SIG-M5 treated with dmso at 0.1 percent for 504 hours (cell line): ENCODE measurements at regions not wholly inside any gene's neighbourhood (a gene's known extent, or its start where the extent isn't known, plus 50 kb on each side); places are given as distances from the start of the nearest gene placed in this dataset.
"Not testable (repeated sequence)": the region's sequence is repeated elsewhere in the genome, so short reads cannot be mapped to it uniquely, and the experiment has no call there.

Source experiments
- DNase-seq: peaks from one replicate; lab custom pipeline; 2025; ENCODE audit not compliant: unreplicated experiment; lab: John Stamatoyannopoulos, UW

DNA sequence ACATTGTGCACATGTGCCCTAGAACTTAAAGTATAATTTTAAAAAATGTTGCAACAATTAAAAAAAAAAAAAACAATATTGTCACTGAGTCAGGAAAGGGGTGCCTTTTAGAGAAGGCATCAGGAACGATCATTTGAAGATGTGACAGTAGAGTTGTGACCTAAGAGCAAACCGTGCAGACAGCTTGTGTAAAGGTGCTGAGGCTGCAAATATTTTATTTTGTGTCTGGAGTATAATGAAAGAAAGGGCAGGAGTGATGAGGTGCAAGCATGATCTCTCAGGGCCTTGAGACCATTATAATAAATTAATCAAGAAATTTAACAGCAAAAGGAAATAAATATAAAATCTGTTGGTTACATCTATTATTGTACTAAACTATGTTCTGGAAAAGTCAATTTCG lies 1219.7 kb downstream of the OLFM4 start:
- DNase-seq: no peak

GRCh38 chr13:54261856-54262255 lies 1233.2 kb downstream of the OLFM4 start:
- no peak for DNase-seq

GRCh38 chr13:54263868-54264267 lies 1235.3 kb downstream of the OLFM4 start:
- DNase-seq: no peak

DNA sequence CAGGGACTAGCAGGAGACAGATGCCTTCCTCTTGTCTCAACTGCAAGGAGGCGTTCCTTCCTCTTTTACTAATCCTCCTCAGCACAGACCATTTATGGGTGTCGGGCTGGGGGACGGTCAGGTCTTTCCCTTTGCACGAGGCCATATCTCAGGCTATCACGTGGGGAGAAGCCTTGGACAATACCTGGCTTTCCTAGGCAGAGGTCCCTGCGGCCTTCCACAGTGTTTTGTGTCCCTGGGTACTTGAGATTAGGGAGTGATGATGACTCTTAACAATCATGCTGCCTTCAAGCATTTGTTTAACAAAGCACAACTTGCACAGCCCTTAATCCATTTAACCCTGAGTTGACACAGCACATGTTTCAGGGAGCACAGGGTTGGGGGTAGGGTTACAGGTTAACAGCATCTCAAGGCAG lies 1238.6 kb downstream of the OLFM4 start:
- not testable (repeated sequence) for DNase-seq

GRCh38 chr13:54268013-54268695 lies 1239.5 kb downstream of the OLFM4 start:
- not testable (repeated sequence) for DNase-seq

- DNase-seq: no peak
Measured at GRCh38 chr13:54287062-54287764, 1258.6 kb downstream of the OLFM4 start.

DNA sequence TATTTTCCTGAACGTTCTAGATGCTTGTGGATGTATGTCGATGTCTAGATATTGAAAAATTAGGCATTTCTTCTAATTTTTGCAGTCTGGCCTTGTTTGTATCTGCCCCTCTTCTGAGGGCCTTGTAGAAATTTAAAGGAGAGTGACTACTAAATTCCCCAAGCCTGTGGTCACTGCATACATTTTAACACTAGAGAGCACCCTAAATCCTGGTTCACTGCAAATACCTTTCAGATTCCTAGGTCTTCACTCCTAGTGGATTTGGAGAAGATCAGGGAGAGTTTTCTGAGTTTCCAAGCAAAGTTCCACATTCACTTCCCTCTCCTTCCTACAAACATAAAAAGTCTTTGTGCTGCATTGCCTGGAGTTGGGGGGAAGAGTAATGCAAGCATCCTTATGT lies 1272.5 kb downstream of the OLFM4 start:
- no peak for DNase-seq

- no peak for DNase-seq
Measured at GRCh38 chr13:54305377-54305776, 1276.8 kb downstream of the OLFM4 start.

DNA sequence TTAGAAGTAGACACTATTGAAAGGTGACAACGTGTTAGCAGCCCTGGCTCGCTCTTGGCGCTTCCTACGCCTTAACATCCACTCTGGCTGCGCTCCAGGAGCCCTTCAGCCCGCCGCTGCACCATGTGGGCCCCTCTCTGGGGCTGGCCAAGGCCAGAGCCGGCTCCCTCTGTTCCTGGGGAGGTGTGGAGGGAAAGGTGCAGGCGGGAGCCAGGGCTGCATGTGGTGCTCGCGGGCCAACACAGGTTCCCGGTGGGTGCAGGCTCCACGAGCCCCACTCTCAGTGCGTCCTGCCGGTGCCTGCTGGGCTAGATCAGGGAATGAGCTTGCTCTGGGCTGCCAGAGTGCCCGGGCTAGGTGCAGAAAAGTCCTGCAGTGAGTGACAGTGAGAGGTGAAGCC lies 1284.3 kb downstream of the OLFM4 start:
- DNase-seq: no peak

DNA sequence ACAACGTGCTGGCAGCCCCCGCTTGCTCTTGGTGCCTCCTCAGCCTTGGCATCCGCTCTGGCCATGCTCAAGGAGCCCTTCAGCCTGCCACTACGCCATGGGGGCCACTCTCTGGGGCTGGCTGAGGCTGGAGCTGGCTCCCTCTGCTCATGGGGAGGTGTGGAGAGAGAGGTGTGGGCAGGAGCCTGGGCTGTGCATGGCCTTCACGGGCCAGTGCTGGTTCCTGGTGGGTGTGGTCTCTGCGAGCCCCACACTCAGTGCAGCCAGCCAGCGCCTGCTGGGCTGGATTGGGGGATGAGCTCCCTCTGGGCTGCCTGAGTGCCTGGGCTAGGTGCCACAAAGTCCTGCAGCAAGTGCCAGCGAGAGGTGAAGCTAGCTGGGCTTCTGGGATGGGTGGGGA lies 1289.1 kb downstream of the OLFM4 start:
- DNase-seq: no peak

DNA sequence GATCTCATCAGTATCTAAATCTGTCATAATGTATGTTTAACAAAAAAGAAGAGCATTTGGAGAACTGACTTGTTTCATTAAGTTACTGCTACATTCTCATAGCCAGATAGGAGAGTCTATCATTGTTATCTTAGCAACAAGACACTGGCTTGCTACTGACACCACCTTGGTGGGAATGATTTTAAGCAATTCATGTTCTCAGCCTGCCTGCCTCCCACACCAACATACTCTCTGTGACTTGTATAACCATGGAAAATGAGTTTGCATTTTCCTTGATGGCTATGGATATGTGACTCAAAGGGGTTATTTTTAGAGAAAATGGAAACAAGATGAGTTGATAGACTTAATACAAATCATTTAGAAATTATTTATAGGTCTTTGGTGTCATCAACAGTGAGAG lies 1308.9 kb downstream of the OLFM4 start:
- no peak for DNase-seq

GRCh38 chr13:54347531-54347930 lies 1318.9 kb downstream of the OLFM4 start:
- no peak for DNase-seq

DNA sequence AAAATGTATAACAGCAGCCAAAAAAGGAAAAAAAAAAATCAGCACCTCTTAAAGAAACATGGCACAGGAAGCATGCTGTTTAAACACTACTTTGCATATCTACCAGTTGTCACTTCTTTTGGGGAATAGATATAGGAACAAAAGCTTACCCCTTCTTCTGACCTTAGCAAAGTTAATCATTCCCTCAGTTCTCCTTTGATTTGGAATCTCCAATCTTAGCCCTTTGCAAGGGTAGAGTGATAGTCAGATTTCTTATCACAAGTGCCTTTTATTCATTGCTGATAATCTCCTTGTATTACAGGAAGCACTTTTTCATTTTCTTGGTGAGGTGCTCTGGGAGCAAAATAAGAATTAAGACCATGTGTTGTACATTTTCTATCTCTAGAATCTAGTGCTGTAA lies 1327.6 kb downstream of the OLFM4 start:
- DNase-seq: no peak

DNA sequence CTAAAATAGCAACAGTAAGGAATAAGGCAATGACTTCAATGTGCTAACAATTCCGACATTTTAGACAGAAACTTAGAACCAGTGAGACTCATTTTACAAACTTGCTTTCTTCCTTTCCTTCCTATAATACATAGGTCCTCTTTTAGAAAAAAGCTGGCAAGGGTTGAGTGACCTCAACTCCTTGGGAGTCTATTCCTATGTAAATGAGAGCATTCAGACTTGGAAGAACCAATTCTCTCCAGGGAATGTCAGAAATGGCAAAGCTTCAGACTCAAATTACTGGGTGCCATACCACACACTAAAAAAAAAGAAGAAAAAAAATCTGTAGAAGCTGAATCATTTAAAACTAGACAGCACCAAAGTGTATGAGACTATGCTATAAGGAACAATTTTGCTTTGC lies 1328.2 kb downstream of the OLFM4 start:
- no peak for DNase-seq

GRCh38 chr13:54357284-54357933 lies 1328.8 kb downstream of the OLFM4 start:
- no peak for DNase-seq

DNA sequence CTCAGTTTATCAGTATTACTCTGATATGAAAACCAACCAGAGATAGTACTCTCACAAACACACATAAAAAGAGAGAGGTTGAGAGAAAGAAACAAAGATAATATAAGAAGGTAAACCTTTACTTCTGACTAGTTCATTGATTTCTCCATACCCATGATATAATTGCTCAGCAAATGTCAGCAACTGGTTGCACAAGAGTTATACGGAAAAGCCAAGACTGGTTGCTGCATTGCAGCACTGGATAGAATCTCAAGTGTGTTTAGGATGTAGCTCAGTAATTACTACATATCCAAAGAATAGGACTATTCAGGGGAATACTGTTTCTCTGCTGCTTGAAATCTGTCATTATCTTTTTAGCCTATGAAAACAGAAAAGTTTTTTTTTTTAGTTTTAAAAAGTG lies 1332.8 kb downstream of the OLFM4 start:
- DNase-seq: no peak

DNA sequence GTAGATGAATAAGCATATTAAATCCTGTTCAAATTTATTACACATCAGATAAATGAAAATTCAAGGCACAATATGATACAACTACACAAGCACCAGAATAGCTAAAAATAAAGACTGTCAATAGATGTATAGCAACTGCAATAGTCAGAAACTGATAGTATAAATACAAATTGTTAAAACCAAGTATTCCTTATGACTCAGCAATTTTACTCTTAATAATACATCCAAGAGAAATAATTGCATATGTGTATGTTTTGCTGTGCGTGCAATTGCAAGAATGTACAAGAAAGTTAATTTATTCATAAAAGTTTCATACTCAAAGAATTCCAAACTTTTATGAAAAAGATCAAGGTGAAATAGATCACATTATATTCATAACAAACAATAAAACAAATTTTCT lies 1338.1 kb downstream of the OLFM4 start:
- no peak for DNase-seq

GRCh38 chr13:54367639-54368271 lies 1339.1 kb downstream of the OLFM4 start:
- DNase-seq: no peak

DNA sequence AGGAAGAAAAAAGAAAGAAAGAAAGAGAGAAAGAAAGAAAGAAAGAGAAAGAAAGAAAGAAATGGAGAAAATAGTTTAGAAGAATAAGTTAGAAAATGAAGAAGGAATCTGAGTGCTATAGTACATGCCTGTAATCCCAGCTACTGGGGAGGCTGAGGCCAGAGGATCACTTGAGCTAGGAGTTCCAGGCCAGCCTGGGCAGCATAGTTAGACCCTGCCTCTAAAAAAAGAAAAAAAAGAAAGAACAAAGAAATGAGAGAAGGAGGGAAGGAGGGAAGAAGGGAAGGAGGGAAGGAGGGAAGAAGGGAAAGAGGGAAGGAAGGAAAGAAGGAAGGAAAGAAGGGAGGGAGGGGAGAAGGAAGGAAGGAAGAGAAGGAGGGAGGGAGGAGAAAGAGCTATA lies 1339.8 kb downstream of the OLFM4 start:
- DNase-seq: no peak

DNA sequence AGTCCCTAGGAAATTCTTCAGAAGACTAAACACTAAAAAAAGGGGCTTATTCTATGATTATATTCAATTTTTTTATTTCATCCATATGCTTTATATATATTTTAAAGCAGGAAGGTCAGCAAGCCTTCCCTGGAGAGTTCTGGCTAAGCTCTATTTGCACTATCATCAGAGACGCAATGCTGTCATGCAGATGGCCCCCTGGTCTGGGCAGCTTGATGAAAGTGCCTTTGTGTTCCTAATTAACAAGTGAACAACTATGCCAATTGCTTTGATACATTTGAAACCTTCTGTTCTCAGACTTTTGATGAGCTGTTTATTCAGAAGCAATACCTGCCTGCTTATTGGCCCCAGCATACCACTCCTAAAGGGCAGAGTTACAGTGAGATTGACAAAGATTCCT lies 1344.6 kb downstream of the OLFM4 start:
- no peak for DNase-seq

- no peak for DNase-seq
Measured at GRCh38 chr13:54379461-54379860, 1350.8 kb downstream of the OLFM4 start.

- DNase-seq: no peak
Measured at GRCh38 chr13:54383604-54384003, 1355.0 kb downstream of the OLFM4 start.
